ENCODE measurements at regions not wholly inside any gene's neighbourhood (a gene's known extent, or its start where the extent isn't known, plus 50 kb on each side); places are given as distances from the start of the nearest gene placed in this dataset.

GRCh38 chr20:17819395-17820093, 119.8 kb downstream of the BANF2 start:
- Histone ChIP-seq H3K9me3 (no peaks in the 10 kb centered on the region; the same call in 2 of the 3 replicates), H3K27ac (no peak overlapping the region), H3K4me3 (no peak overlapping the region), H3K4me2 (no peak overlapping the region), H3K4me1 (0 out of 3 replicates have a peak, but pooled peaks cover 2% of the 10 kb centered on the region)
- CTCF ChIA-PET = no interaction called here
- no peak for TF ChIP-seq FOSL2 (IDR thresholded peaks at IDR 0.05)
- peak; percentile 23; the same call in 1 of the 2 replicates for TF ChIP-seq FOSL2 (CRISPR knock-in tag; IDR thresholded peaks at IDR 0.05)
- no peak for TF ChIP-seq CBX2 (IDR thresholded peaks at IDR 0.05; ENCODE audit: borderline replicate concordance, low read depth)
- TF ChIP-seq HES2 (IDR thresholded peaks at IDR 0.05) = no peak
- 63% methylated on average over 2 of the region's 2 CpGs for WGBS (ENCODE audit: missing lambda C conversion rate)
- DNase-seq (ENCODE audit: low read depth in 1 of 2, low spot score in 1 of 2) (no peak), FAIRE-seq (peak; percentile 13), ATAC-seq (no peak)
- POLR2A ChIA-PET = no interaction called here

- ChIA-PET POLR2A (no interaction called here), CTCF (interaction anchor here (0.6 kb wide), 1 partner anchor 49 kb away, joined by 3 read pairs; no protein-coding TSS in a partner anchor)
- 70% methylated on average over 7 of the region's 7 CpGs for WGBS (ENCODE audit: missing lambda C conversion rate)
- Histone ChIP-seq H3K4me1 (no peaks in the 10 kb centered on the region), H3K9me3 (no peaks in the 10 kb centered on the region; the same call in 2 of the 3 replicates), H3K4me3 (no peak overlapping the region), H3K27ac (no peak overlapping the region), H3K4me2 (no peak overlapping the region)
- FAIRE-seq (no peak), ATAC-seq (no peak), DNase-seq (ENCODE audit: low read depth in 1 of 2, low spot score in 1 of 2) (no peak)
- TF ChIP-seq ESRRA (IDR thresholded peaks at IDR 0.05; ENCODE audit: borderline replicate concordance, low read length) (no peak), HES2 (IDR thresholded peaks at IDR 0.05) (no peak), EHMT2 (IDR thresholded peaks at IDR 0.05; ENCODE audit: low read depth) (no peak), ZSCAN20 (CRISPR knock-in tag; IDR thresholded peaks at IDR 0.05) (no peak), JUNB (IDR thresholded peaks at IDR 0.05) (no peak), KDM5A (IDR thresholded peaks at IDR 0.05) (no peak), BHLHE40 (IDR thresholded peaks at IDR 0.05; ENCODE audit: low read depth, low read length) (no peak), POLR2AphosphoS2 (conservative IDR thresholded peaks at IDR 0.05; ENCODE audit: low read length) (no peak), REST (IDR thresholded peaks at IDR 0.05) (no peak), CBX2 (IDR thresholded peaks at IDR 0.05; ENCODE audit: borderline replicate concordance, low read depth) (no peak), FOSB (CRISPR knock-in tag; IDR thresholded peaks at IDR 0.05) (no peak), RCOR1 (IDR thresholded peaks at IDR 0.05; ENCODE audit: low read depth, low read length) (no peak), SREBF2 (IDR thresholded peaks at IDR 0.05) (no peak), CBX8 (IDR thresholded peaks at IDR 0.05) (no peak)
These were observed 118.4 kb downstream of the BANF2 start for GRCh38 chr20:17818187-17818586.

DNA sequence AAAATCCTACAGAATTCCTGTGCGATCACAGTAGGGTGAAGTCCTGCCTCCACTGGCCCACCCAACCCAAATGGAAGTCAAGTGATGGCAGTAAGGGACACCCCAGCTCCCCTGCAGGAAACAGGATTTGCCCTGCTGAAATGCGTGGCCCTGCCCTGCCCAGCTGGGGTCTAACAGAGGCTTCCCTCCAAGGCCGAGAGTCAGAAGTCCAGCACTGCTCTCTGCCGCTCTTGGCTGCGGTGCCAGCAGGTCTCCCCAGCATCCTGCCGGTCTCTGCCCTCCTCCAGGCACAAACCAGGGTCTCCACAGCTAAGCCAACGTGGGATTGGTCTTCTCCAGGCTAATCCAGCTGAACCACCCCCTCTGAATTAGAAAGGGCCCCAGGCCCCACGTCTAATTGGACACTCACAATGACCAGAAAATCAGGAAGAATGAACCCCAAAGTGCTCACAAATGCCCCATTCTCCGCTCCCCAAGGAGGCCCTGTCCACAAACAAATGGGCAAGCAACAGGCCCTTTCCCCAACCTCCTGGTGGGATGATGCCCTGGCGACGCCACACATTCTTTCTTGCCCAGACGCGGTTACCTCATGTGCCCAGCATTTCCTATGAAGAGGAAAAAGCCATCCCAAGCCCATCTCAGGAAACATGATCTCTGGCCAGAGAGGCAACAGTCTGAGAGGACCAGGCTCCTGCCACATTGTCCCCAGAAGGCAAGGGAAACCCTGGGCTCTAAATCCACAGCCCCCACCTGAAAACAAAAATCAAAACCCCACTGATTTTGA, 117.2 kb downstream of the BANF2 start:
- H3K4me1 ChIP-seq = no peaks in the 10 kb centered on the region
- peak in 1 of 2 experiments; percentile 33; a peak in 2 of 6 replicates for ATAC-seq
- H3K27ac ChIP-seq = no peak overlapping the region
- no peak overlapping the region for H3K4me3 ChIP-seq
- no peaks in the 10 kb centered on the region; the same call in 2 of the 3 replicates for H3K9me3 ChIP-seq
- H3K4me2 ChIP-seq = no peak overlapping the region
- CTCF ChIA-PET = interaction anchor here (1.1 kb wide), 1 partner anchor 136 kb away, joined by 3 read pairs; no protein-coding TSS in a partner anchor
- WGBS (ENCODE audit: missing lambda C conversion rate) = 53% methylated on average over 13 of the region's 13 CpGs
- POLR2A ChIA-PET = no interaction called here
- no peak for FAIRE-seq
- DNase-seq (ENCODE audit: low read depth in 1 of 2, low spot score in 1 of 2) = no peak
- TF ChIP-seq CBX2 (IDR thresholded peaks at IDR 0.05; ENCODE audit: borderline replicate concordance, low read depth) (no peak), MAFK (IDR thresholded peaks at IDR 0.05; ENCODE audit: partially characterized antibody) (no peak), RAD21 (conservative IDR thresholded peaks at IDR 0.05 in 1 of 2, IDR thresholded peaks at IDR 0.05 in 1 of 2) (no peak), CHD2 (IDR thresholded peaks at IDR 0.05; ENCODE audit: low read length, partially characterized antibody) (no peak), NFE2L2 (conservative IDR thresholded peaks at IDR 0.05; ENCODE audit: low read length) (no peak), HEYL (CRISPR knock-in tag; IDR thresholded peaks at IDR 0.05) (no peak), EHF (CRISPR knock-in tag; IDR thresholded peaks at IDR 0.05) (no peak), ZC3H11A (IDR thresholded peaks at IDR 0.05) (no peak)
- TF ChIP-seq, protein P1, sequence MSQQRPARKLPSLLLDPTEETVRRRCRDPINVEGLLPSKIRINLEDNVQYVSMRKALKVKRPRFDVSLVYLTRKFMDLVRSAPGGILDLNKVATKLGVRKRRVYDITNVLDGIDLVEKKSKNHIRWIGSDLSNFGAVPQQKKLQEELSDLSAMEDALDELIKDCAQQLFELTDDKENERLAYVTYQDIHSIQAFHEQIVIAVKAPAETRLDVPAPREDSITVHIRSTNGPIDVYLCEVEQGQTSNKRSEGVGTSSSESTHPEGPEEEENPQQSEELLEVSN (IDR thresholded peaks at IDR 0.05; ENCODE audit: borderline replicate concordance, low read depth) = no peak
- TF ChIP-seq, protein P2, sequence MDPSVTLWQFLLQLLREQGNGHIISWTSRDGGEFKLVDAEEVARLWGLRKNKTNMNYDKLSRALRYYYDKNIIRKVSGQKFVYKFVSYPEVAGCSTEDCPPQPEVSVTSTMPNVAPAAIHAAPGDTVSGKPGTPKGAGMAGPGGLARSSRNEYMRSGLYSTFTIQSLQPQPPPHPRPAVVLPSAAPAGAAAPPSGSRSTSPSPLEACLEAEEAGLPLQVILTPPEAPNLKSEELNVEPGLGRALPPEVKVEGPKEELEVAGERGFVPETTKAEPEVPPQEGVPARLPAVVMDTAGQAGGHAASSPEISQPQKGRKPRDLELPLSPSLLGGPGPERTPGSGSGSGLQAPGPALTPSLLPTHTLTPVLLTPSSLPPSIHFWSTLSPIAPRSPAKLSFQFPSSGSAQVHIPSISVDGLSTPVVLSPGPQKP (IDR thresholded peaks at IDR 0.05; ENCODE audit: low read depth, low read length) = no peak
